ENCODE measurements at regions not wholly inside any gene's neighbourhood (a gene's known extent, or its start where the extent isn't known, plus 50 kb on each side); places are given as distances from the start of the nearest gene placed in this dataset.
"Not testable (repeated sequence)": the region's sequence is repeated elsewhere in the genome, so short reads cannot be mapped to it uniquely, and the experiment has no call there.

- no peak for TF ChIP-seq Cebpa-rat (IDR thresholded peaks at IDR 0.05)
- no peaks in the 10 kb centered on the region for H4K20me1 ChIP-seq
- H3K4me3 ChIP-seq: no peak overlapping the region
- H3K9ac ChIP-seq: no peak overlapping the region
- no peak overlapping the region for H3K27ac ChIP-seq
- no peaks in the 10 kb centered on the region for H3K27me3 ChIP-seq
- H3K9me3 ChIP-seq: no peaks in the 10 kb centered on the region
- H3K36me3 ChIP-seq: no peaks in the 10 kb centered on the region
- H3K4me2 ChIP-seq: no peak overlapping the region
- H3K4me1 ChIP-seq: no peaks in the 10 kb centered on the region
Observed at GRCh38 chr3:1456781-1457311, 364.0 kb downstream of the CNTN6 start.

- Histone ChIP-seq H3K36me3 (no peaks in the 10 kb centered on the region), H3K4me3 (no peak overlapping the region), H3K9ac (no peak overlapping the region), H3K4me2 (no peak overlapping the region), H3K9me3 (no peaks in the 10 kb centered on the region), H3K27ac (no peak overlapping the region), H3K27me3 (no peaks in the 10 kb centered on the region), H4K20me1 (no peaks in the 10 kb centered on the region), H3K4me1 (no peaks in the 10 kb centered on the region)
- no peak for TF ChIP-seq Cebpa-rat (IDR thresholded peaks at IDR 0.05)
Observed at GRCh38 chr3:1462371-1462770, 369.5 kb downstream of the CNTN6 start.

- H3K9me3 ChIP-seq: no peaks in the 10 kb centered on the region
- no peaks in the 10 kb centered on the region for H3K36me3 ChIP-seq
- H3K4me3 ChIP-seq: no peak overlapping the region
- no peak overlapping the region for H3K27ac ChIP-seq
- no peak for TF ChIP-seq Cebpa-rat (IDR thresholded peaks at IDR 0.05)
- no peak overlapping the region for H3K9ac ChIP-seq
- no peaks in the 10 kb centered on the region for H3K4me1 ChIP-seq
- H3K4me2 ChIP-seq: no peak overlapping the region
- no peaks in the 10 kb centered on the region for H3K27me3 ChIP-seq
- no peaks in the 10 kb centered on the region for H4K20me1 ChIP-seq
Observed at GRCh38 chr3:1462856-1463450, 370.1 kb downstream of the CNTN6 start.

GRCh38 chr3:1465091-1465490 is 372.3 kb downstream of the CNTN6 start:
- H3K4me3 ChIP-seq, H3K4me1 ChIP-seq, H3K9me3 ChIP-seq, H3K4me2 ChIP-seq, H3K27me3 ChIP-seq, H4K20me1 ChIP-seq, H3K36me3 ChIP-seq, H3K27ac ChIP-seq, H3K9ac ChIP-seq: not testable (repeated sequence)

- Histone ChIP-seq H3K9ac (no peak overlapping the region), H3K36me3 (no peaks in the 10 kb centered on the region), H3K27ac (no peak overlapping the region), H3K4me3 (no peak overlapping the region), H3K4me2 (no peak overlapping the region), H3K9me3 (no peaks in the 10 kb centered on the region), H4K20me1 (no peaks in the 10 kb centered on the region), H3K4me1 (no peaks in the 10 kb centered on the region), H3K27me3 (no peaks in the 10 kb centered on the region)
- TF ChIP-seq Cebpa-rat (IDR thresholded peaks at IDR 0.05): no peak
Observed at GRCh38 chr3:1468145-1468544, 375.3 kb downstream of the CNTN6 start.

- TF ChIP-seq Cebpa-rat (IDR thresholded peaks at IDR 0.05): no peak
- H3K4me2 ChIP-seq: no peak overlapping the region
- H3K27ac ChIP-seq: no peak overlapping the region
- no peak overlapping the region for H3K4me3 ChIP-seq
- H3K9ac ChIP-seq: no peak overlapping the region
- H3K36me3 ChIP-seq: no peaks in the 10 kb centered on the region
- H4K20me1 ChIP-seq: no peaks in the 10 kb centered on the region
- no peaks in the 10 kb centered on the region for H3K4me1 ChIP-seq
- H3K27me3 ChIP-seq: no peaks in the 10 kb centered on the region
- H3K9me3 ChIP-seq: no peaks in the 10 kb centered on the region
Observed at GRCh38 chr3:1469248-1469647, 376.4 kb downstream of the CNTN6 start.

- Histone ChIP-seq H3K4me3 (no peak overlapping the region), H3K9ac (no peak overlapping the region), H3K27me3 (no peaks in the 10 kb centered on the region), H3K4me2 (no peak overlapping the region), H3K4me1 (no peaks in the 10 kb centered on the region), H3K36me3 (no peaks in the 10 kb centered on the region), H3K27ac (no peak overlapping the region), H4K20me1 (no peaks in the 10 kb centered on the region), H3K9me3 (no peaks in the 10 kb centered on the region)
- TF ChIP-seq Cebpa-rat (IDR thresholded peaks at IDR 0.05): no peak
Observed at GRCh38 chr3:1469687-1470086, 376.9 kb downstream of the CNTN6 start.

- Histone ChIP-seq H3K9ac (no peak overlapping the region), H3K36me3 (no peaks in the 10 kb centered on the region), H3K27ac (no peak overlapping the region), H3K4me2 (no peak overlapping the region), H3K9me3 (no peaks in the 10 kb centered on the region), H3K4me1 (no peaks in the 10 kb centered on the region), H3K4me3 (no peak overlapping the region), H4K20me1 (no peaks in the 10 kb centered on the region), H3K27me3 (no peaks in the 10 kb centered on the region)
- TF ChIP-seq Cebpa-rat (IDR thresholded peaks at IDR 0.05): no peak
Observed at GRCh38 chr3:1477669-1478068, 384.8 kb downstream of the CNTN6 start.

GRCh38 chr3:1495466-1495865 is 402.6 kb downstream of the CNTN6 start:
- Histone ChIP-seq H3K27ac (no peak overlapping the region), H3K9ac (no peak overlapping the region), H3K4me2 (no peak overlapping the region), H3K9me3 (no peaks in the 10 kb centered on the region), H3K4me3 (no peak overlapping the region), H3K4me1 (no peaks in the 10 kb centered on the region), H3K36me3 (no peaks in the 10 kb centered on the region), H3K27me3 (no peaks in the 10 kb centered on the region), H4K20me1 (no peaks in the 10 kb centered on the region)
- no peak for TF ChIP-seq Cebpa-rat (IDR thresholded peaks at IDR 0.05)

- no peak overlapping the region for H3K4me2 ChIP-seq
- no peak overlapping the region for H3K4me3 ChIP-seq
- H3K27me3 ChIP-seq: no peaks in the 10 kb centered on the region
- H3K4me1 ChIP-seq: no peaks in the 10 kb centered on the region
- H3K9ac ChIP-seq: no peak overlapping the region
- no peak overlapping the region for H3K27ac ChIP-seq
- H3K36me3 ChIP-seq: no peaks in the 10 kb centered on the region
- H4K20me1 ChIP-seq: no peaks in the 10 kb centered on the region
- TF ChIP-seq Cebpa-rat (IDR thresholded peaks at IDR 0.05): no peak
- H3K9me3 ChIP-seq: no peaks in the 10 kb centered on the region
Observed at GRCh38 chr3:1499694-1500093, 406.9 kb downstream of the CNTN6 start.
